ENCODE measurements at regions not wholly inside any gene's neighbourhood (a gene's known extent, or its start where the extent isn't known, plus 50 kb on each side); places are given as distances from the start of the nearest gene placed in this dataset.
"Not testable (repeated sequence)": the region's sequence is repeated elsewhere in the genome, so short reads cannot be mapped to it uniquely, and the experiment has no call there.

DNA sequence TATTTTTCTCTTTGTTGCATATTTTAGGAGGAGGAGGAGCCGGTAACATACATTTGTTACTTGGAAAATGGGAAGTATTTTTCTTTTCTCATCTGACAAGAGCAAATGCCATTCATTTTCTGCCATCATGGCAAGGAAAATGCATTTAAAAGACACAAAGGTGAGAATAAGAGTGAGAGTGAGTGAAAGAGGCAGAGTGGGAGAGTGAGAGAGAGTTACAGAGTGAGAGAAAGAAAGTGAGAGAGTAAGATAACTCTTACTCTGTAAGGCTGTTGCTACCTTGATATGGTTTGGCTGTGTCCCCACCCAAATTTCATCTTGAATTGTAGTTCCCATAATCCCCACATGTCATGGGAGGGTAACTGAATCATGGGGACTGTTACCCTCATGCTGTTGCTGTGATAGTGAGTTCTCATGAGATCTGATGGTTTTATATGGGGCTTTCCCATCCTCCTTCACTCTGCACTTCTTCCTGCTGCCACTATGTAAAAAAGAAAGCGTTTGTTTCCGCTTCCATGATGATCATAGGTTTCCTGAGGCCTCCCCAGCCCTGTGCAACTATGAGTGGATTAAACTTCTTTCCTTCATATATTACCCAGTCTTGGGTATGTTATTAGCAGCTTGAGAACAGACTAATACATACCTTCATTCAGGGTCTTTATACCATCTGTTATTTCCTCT is 64.2 kb downstream of the ASCL1 start:
- H3K4me3 ChIP-seq = no peak overlapping the region
- H3K27me3 ChIP-seq = no peaks in the 10 kb centered on the region
- no peaks in the 10 kb centered on the region for H3K36me3 ChIP-seq
- intact Hi-C loops (cut with DNase I) = no loop called here
- H3K9me3 ChIP-seq = no peaks in the 10 kb centered on the region
- no peak overlapping the region for H3K27ac ChIP-seq
- H3K4me1 ChIP-seq = no peaks in the 10 kb centered on the region
- TF ChIP-seq CTCF (IDR thresholded peaks at IDR 0.05) = no peak
- H3K9ac ChIP-seq (ENCODE audit: low read depth in 2 of 2, low read length in 2 of 2) = no peak overlapping the region
- no peak for DNase-seq

- DNase-seq = no peak
- Histone ChIP-seq H3K27ac (no peak overlapping the region), H3K4me3 (no peak overlapping the region), H3K9ac (ENCODE audit: low read depth in 2 of 2, low read length in 2 of 2) (no peak overlapping the region), H3K9me3 (no peaks in the 10 kb centered on the region), H3K27me3 (no peaks in the 10 kb centered on the region), H3K4me1 (no peaks in the 10 kb centered on the region), H3K36me3 (no peaks in the 10 kb centered on the region)
- TF ChIP-seq CTCF (IDR thresholded peaks at IDR 0.05) = no peak
- intact Hi-C loops (cut with DNase I) = no loop called here
These were observed 67.2 kb downstream of the ASCL1 start for GRCh38 chr12:103024650-103025049.

- H3K27me3 ChIP-seq; H3K9me3 ChIP-seq; H3K27ac ChIP-seq; H3K4me1 ChIP-seq; H3K9ac ChIP-seq (ENCODE audit: low read depth in 2 of 2, low read length in 2 of 2); intact Hi-C loops (cut with DNase I); H3K36me3 ChIP-seq; DNase-seq; H3K4me3 ChIP-seq: not testable (repeated sequence)
These were observed 69.2 kb downstream of the ASCL1 start for GRCh38 chr12:103026643-103027042.

DNA sequence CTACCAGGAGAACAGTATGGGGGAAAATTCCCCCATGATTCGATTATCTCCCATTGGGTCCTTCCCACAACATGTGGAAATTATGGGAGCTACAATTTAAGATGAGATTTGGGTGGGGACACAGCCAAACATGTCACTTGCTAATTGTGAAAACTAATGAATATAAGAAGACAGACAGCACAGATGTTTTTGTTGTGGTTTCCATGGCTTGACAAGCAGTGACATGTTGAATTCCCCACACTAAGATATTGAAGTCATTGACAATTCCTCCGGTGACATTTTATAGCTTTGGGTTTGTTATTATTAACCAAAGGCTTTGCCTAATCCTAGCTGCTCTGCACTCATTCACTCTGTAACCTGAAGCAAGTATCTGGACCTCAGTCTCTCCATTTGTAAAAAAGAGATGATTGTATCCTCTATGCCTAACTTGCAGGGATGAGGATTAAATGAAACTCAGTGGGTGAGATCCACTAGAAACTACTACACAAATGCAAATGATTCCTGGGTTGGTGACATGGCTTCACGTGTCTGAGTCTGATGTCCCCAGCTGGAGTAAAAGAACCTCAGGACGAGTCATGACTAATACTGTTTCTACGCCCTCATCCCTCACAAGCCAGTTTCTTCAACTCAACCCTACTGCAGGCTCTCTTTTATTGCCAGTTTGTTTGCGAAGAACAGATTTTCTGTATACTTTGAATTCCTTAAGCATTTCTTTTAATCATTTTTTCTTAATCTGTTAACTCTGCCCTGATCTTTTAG is 71.6 kb downstream of the ASCL1 start:
- no peak overlapping the region for H3K27ac ChIP-seq
- no peak for DNase-seq
- no peaks in the 10 kb centered on the region for H3K4me1 ChIP-seq
- H3K36me3 ChIP-seq = no peaks in the 10 kb centered on the region
- no peak overlapping the region for H3K9ac ChIP-seq (ENCODE audit: low read depth in 2 of 2, low read length in 2 of 2)
- H3K27me3 ChIP-seq = no peaks in the 10 kb centered on the region
- intact Hi-C loops (cut with DNase I) = no loop called here
- TF ChIP-seq CTCF (IDR thresholded peaks at IDR 0.05) = no peak
- no peak overlapping the region for H3K4me3 ChIP-seq
- H3K9me3 ChIP-seq = no peaks in the 10 kb centered on the region

DNA sequence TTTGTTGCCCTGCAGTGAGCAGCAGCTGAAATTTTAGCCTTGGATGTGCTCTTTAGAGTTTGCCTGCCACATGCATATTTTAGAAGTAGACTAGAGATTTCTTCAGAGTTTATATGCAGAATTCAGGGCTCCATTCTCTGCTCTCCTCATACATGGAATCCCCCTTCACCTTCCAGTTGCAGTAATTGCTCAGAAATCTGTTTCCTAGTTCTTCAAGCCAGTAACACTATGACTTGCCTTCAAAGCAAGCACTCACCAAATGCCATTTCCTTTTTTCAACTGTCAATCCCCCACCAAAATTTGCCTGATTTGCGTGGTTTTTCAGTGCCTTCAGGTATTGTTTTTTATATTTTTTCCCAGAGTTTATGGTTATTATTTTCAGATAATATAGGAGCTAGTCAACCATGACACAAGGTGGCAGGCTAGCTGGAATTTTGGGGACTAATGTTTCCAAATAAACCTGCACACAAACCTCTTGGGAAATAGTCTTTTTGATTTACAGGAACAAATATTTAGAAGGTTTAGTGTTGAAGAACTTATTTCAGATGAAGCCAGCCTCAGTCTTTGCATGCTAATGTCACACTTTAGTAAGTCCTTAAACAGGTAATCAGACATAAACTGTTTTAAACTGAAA is 79.2 kb downstream of the ASCL1 start:
- H3K27ac ChIP-seq = no peak overlapping the region
- DNase-seq = no peak
- H3K9ac ChIP-seq (ENCODE audit: low read depth in 2 of 2, low read length in 2 of 2) = no peak overlapping the region
- no peak for TF ChIP-seq CTCF (IDR thresholded peaks at IDR 0.05)
- H3K27me3 ChIP-seq = no peaks in the 10 kb centered on the region
- H3K36me3 ChIP-seq = no peaks in the 10 kb centered on the region
- H3K4me1 ChIP-seq = no peaks in the 10 kb centered on the region
- no peaks in the 10 kb centered on the region for H3K9me3 ChIP-seq
- intact Hi-C loops (cut with DNase I) = no loop called here
- H3K4me3 ChIP-seq = no peak overlapping the region
